ENCODE measurements at regions not wholly inside any gene's neighbourhood (a gene's known extent, or its start where the extent isn't known, plus 50 kb on each side); places are given as distances from the start of the nearest gene placed in this dataset.
A peak's percentile ranks its signal among the peaks of the same experiment; 100 is the strongest.
"Not testable (repeated sequence)": the region's sequence is repeated elsewhere in the genome, so short reads cannot be mapped to it uniquely, and the experiment has no call there.

- no peak for DNase-seq (ENCODE audit: low spot score)
- ATAC-seq (ENCODE audit: low FRiP score): no peak
- no peak for TF ChIP-seq CTCF (IDR thresholded peaks at IDR 0.05)
Observed at GRCh38 chr7:125085084-125085483, 155.5 kb upstream of the POT1 start.

GRCh38 chr7:125084196-125084595 lies 154.6 kb upstream of the POT1 start:
- no peak for TF ChIP-seq CTCF (IDR thresholded peaks at IDR 0.05)
- ATAC-seq (ENCODE audit: low FRiP score) (no peak), DNase-seq (ENCODE audit: low spot score) (no peak)

- no peak for ATAC-seq (ENCODE audit: low FRiP score)
- TF ChIP-seq CTCF (IDR thresholded peaks at IDR 0.05): no peak
- DNase-seq (ENCODE audit: low spot score): no peak
Observed at GRCh38 chr7:125074141-125074540, 144.5 kb upstream of the POT1 start.

GRCh38 chr7:125065546-125065945 lies 135.9 kb upstream of the POT1 start:
- DNase-seq (ENCODE audit: low spot score) (no peak), ATAC-seq (ENCODE audit: low FRiP score) (no peak)
- no peak for TF ChIP-seq CTCF (IDR thresholded peaks at IDR 0.05)

- ATAC-seq (ENCODE audit: low FRiP score) (no peak), DNase-seq (ENCODE audit: low spot score) (no peak)
- no peak for TF ChIP-seq CTCF (IDR thresholded peaks at IDR 0.05)
Observed at GRCh38 chr7:125065001-125065400, 135.4 kb upstream of the POT1 start.

- ATAC-seq (ENCODE audit: low FRiP score): peak; percentile 32
- DNase-seq (ENCODE audit: low spot score): no peak
- TF ChIP-seq CTCF (IDR thresholded peaks at IDR 0.05): no peak
Observed at GRCh38 chr7:125061776-125062397, 132.3 kb upstream of the POT1 start.

GRCh38 chr7:125061083-125061745 lies 131.6 kb upstream of the POT1 start:
- not testable (repeated sequence) for ATAC-seq (ENCODE audit: low FRiP score); DNase-seq (ENCODE audit: low spot score)

All from omental fat pad (tissue), 3 donors.